GM19455 (cell line): ENCODE measurements at regions not wholly inside any gene's neighbourhood (a gene's known extent, or its start where the extent isn't known, plus 50 kb on each side); places are given as distances from the start of the nearest gene placed in this dataset.

Experiments
- ATAC-seq: cut with Tn5 transposase; IDR thresholded peaks from one replicate; pipeline ENCODE4 v1.9.1; 2021; ENCODE audit not compliant: unreplicated experiment

DNA sequence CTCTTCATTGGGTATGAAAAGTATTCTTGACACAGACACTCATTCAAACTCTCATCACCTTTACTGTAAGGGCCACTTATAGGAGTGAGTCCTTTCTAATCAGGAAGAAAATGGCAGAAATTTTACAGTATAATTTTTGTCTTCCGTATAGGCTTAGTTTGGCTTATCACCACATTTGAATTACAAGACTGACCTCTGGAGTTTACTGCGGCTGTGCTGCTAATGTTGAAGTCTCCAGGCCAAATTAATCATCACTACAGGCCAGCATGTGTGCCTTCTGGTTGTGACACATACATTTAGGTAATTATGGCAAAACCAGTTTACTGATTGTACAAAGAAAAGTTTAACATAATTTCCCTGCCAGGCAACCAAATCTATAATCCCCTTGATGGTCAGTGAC, 753.6 kb upstream of the GCFC2 start:
- ATAC-seq = no peak

GRCh38 chr2:76461431-76461830, 750.7 kb upstream of the GCFC2 start:
- ATAC-seq = no peak

GRCh38 chr2:76455910-76456309, 745.2 kb upstream of the GCFC2 start:
- no peak for ATAC-seq

GRCh38 chr2:76450024-76450475, 739.3 kb upstream of the GCFC2 start:
- no peak for ATAC-seq

DNA sequence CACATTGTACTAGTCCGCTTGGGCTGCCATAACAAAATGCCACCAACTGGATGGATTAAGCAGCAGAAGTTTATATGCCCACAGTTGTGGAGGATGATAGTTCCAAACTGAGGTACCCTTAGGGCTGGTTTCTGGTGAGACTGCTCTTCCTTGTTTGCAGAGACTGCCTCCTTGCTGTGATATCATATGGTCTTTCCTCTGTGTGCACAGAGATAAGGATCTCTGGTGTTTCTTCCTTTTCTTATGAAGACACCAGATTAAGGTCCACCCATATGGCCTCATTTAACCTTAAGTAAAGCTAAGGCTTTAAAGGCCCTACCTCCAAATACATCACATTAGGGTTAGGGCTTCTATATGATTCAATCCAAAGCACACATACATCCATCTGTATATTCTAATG, 738.2 kb upstream of the GCFC2 start:
- ATAC-seq = no peak

GRCh38 chr2:76447294-76447693, 736.6 kb upstream of the GCFC2 start:
- ATAC-seq = no peak

DNA sequence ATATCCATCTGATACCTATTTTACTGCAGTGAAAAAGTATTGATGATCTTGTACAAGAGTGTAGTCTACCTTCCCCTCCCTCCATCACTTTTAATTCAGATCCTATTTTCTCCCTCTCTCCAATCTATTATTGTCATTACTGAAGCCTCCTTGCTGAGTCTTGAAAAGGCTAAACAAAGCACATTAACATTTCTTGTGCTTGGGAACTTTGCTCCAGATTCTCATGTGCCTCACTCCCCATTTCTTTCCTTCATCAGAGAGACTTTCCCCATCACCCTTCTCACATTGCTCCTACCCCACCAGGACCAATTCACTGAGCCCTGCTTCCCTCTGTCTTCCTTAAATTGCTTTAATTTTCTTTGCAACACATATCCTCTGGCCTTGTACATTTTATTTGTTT, 736.2 kb upstream of the GCFC2 start:
- no peak for ATAC-seq

- ATAC-seq = no peak
Observed at GRCh38 chr2:76445880-76446279, 735.2 kb upstream of the GCFC2 start.

- ATAC-seq = no peak
Observed at GRCh38 chr2:76444732-76445131, 734.0 kb upstream of the GCFC2 start.

GRCh38 chr2:76437564-76437963, 726.8 kb upstream of the GCFC2 start:
- ATAC-seq = no peak

- no peak for ATAC-seq
Observed at GRCh38 chr2:76429374-76429773, 718.7 kb upstream of the GCFC2 start.

- no peak for ATAC-seq
Observed at GRCh38 chr2:76427452-76427851, 716.7 kb upstream of the GCFC2 start.

GRCh38 chr2:76415821-76416220, 705.1 kb upstream of the GCFC2 start:
- no peak for ATAC-seq

DNA sequence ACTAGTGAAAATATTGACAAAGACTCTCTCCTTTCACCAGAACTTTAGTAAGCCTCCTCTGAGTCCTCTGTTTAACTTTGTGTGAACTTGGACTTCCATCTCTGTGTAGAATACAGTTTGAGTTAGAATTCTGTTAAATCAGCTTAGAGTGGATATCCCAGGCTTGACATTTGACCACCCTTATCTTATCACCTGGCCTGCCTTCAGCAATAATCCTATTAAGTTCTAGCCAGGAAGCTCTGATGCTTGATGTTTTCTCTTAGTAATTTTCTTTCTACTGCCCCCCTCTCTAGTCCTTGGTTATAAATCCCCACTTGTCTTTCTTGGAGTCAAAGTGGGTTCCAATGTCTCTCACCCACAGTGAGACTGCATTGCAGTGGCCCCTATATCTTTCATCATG, 702.7 kb upstream of the GCFC2 start:
- ATAC-seq = no peak

DNA sequence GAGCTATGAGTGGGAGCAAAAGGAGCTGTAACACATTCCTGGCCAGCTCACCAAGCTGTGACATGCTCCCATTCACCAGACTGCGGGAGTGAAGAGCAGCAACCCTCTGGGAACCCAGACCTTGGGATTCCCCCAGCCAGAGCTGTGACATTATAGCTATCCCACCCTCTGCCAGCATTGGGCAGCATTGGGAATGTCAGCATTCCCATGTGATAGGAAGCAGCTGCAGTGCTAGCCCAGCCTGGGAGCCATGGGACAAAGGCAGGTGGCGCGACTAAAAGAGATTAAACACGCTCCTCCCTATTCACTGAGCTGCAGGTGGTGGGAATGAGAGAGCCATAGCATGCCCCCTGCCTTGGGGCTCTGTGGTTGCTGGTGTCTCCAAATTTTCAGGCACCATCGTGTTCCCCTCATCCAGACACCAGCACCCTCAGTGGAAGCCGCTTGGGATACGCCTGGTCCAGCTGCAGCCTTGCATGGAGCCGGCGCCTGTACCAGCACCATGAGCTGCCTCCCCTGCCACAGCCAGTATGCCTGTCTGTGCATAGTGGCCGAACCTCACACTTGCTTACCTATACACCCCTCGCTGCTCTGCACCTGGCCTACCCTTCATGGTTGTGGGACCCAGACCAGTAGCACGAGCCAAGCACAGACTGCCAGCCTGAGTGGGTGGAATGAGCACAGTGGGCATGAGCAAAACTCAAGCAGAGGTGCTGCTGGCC, 695.6 kb upstream of the GCFC2 start:
- ATAC-seq = no peak

DNA sequence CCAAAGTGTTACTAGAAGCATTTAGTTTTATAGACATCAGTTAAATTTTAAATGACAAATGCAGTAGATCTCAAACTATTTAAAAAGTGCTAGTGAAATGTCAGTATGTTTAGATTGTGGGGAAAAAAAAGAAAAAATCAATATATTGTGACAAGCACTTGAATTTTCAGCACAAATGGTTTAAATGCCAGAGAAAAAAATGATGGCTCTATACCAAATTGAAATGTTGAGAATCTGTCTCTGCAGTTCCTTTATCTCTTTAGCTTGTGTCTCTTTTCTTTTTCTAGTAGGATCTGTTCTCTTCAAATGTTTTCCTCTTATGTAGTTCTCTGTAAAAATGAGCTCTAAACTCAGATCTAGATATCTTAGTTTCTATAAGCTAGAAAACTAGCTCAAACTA, 682.6 kb upstream of the GCFC2 start:
- no peak for ATAC-seq

DNA sequence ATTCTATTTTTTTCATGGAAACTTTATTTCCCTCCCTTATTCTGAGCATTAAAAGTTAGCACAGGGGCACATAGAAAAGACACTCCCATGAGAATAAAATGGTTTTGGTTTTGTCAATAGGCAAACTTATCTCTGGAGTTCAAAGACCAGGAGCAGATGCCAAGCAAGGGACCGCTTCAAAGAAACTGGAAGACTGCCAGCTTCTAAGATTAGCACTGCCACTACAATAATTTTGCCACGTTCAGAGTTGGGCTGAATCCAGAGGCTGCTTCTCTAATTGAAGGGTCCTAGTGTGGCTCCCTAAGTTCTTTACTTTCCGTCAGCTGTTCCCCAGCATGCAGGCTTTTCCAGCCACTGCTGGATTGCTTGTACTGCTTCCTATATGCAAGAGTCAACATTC, 681.0 kb upstream of the GCFC2 start:
- no peak for ATAC-seq

- no peak for ATAC-seq
Observed at GRCh38 chr2:76387294-76387693, 676.6 kb upstream of the GCFC2 start.

- no peak for ATAC-seq
Observed at GRCh38 chr2:76385943-76386342, 675.2 kb upstream of the GCFC2 start.

GRCh38 chr2:76381624-76382023, 670.9 kb upstream of the GCFC2 start:
- ATAC-seq = no peak

GRCh38 chr2:76378140-76378539, 667.4 kb upstream of the GCFC2 start:
- no peak for ATAC-seq

DNA sequence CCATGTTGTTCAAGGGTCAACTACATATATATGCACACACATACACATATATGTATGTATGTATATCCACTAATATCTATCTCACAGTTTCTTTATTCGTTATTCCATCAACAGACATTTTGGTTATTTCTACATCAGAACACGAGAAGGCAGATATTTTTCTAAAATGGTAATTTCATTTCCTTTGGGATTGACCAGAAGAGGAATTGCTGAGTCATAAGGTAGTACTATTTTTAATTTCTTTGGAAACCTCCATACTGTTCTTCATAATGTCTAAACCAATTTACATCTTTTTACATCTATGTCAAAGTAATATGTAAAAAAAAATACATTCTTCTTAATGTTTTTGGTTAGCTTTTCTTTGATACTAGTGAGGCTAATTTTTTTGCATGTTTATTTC, 630.7 kb upstream of the GCFC2 start:
- no peak for ATAC-seq

DNA sequence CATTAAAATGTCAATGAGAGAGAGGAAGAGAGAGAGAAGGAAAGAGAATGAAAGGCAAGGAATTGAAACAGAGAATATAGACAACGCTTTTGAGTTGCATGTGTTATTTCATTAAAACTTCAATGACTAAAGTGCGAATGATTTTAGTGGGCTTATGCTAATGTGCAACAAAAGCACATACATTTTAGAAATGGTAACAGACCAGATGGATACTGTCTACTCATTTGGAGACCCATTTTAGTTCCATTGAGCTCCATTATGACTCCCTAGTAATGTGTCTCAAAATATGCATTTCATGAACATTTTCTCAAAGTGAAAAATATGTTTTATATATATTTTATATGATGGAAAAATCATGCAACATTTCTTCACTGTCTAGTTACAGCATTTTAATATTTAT, 622.2 kb upstream of the GCFC2 start:
- ATAC-seq = no peak
